H1 (cell line): ENCODE measurements at regions not wholly inside any gene's neighbourhood (a gene's known extent, or its start where the extent isn't known, plus 50 kb on each side); places are given as distances from the start of the nearest gene placed in this dataset.

Source experiments
- ASH2L ChIP-seq: fragments of 200-600, 300-600 bp; sonication (generic); IDR thresholded peaks from one replicate; pipeline ENCODE4 v1.7.1; 2017; ENCODE audit warnings: low read length
- HDAC2 ChIP-seq, 2 experiments: fragments of 300-600 bp in 1 of 2; sonication (generic) in 1 of 2; IDR thresholded peaks; 2 replicates each; pipeline ENCODE4 v1.6.1; 2011 to 2012; ENCODE audit warnings: low read depth in 2 of 2, low read length in 2 of 2, mild to moderate bottlenecking in 2 of 2, moderate library complexity in 2 of 2, borderline replicate concordance in 1 of 2, inconsistent platforms in 1 of 2
- RXRA ChIP-seq: IDR thresholded peaks from 2 replicates; pipeline ENCODE4 v1.6.1; 2011; ENCODE audit warnings: low read depth, mild to moderate bottlenecking, low read length, moderate library complexity; ENCODE audit not compliant: insufficient read depth
- TAF1 ChIP-seq: IDR thresholded peaks from 2 replicates; pipeline ENCODE4 v1.6.1; 2011; ENCODE audit warnings: mild to moderate bottlenecking, low read depth, low read length
- TF ChIP-seq, protein P1 (sequence below): fragments of 300-600 bp; sonication (generic); IDR thresholded peaks from 2 replicates; pipeline ENCODE4 v1.7.1; 2012; ENCODE audit warnings: low read length, moderate library complexity, mild to moderate bottlenecking, inconsistent platforms; ENCODE audit not compliant: insufficient replicate concordance
- TF ChIP-seq, protein P2 (sequence below): IDR thresholded peaks from 2 replicates; pipeline ENCODE4 v1.6.1; 2011; ENCODE audit warnings: low read length, improper control_type of control experiment
- TF ChIP-seq, protein P3 (sequence below): IDR thresholded peaks from 2 replicates; pipeline ENCODE4 v1.6.1; 2011; ENCODE audit warnings: low read depth, mild to moderate bottlenecking, low read length; ENCODE audit not compliant: insufficient read depth

GRCh38 chr11:110974731-110975130 lies 262.5 kb upstream of the ARHGAP20 start (continued):
- TF ChIP-seq, protein P1, sequence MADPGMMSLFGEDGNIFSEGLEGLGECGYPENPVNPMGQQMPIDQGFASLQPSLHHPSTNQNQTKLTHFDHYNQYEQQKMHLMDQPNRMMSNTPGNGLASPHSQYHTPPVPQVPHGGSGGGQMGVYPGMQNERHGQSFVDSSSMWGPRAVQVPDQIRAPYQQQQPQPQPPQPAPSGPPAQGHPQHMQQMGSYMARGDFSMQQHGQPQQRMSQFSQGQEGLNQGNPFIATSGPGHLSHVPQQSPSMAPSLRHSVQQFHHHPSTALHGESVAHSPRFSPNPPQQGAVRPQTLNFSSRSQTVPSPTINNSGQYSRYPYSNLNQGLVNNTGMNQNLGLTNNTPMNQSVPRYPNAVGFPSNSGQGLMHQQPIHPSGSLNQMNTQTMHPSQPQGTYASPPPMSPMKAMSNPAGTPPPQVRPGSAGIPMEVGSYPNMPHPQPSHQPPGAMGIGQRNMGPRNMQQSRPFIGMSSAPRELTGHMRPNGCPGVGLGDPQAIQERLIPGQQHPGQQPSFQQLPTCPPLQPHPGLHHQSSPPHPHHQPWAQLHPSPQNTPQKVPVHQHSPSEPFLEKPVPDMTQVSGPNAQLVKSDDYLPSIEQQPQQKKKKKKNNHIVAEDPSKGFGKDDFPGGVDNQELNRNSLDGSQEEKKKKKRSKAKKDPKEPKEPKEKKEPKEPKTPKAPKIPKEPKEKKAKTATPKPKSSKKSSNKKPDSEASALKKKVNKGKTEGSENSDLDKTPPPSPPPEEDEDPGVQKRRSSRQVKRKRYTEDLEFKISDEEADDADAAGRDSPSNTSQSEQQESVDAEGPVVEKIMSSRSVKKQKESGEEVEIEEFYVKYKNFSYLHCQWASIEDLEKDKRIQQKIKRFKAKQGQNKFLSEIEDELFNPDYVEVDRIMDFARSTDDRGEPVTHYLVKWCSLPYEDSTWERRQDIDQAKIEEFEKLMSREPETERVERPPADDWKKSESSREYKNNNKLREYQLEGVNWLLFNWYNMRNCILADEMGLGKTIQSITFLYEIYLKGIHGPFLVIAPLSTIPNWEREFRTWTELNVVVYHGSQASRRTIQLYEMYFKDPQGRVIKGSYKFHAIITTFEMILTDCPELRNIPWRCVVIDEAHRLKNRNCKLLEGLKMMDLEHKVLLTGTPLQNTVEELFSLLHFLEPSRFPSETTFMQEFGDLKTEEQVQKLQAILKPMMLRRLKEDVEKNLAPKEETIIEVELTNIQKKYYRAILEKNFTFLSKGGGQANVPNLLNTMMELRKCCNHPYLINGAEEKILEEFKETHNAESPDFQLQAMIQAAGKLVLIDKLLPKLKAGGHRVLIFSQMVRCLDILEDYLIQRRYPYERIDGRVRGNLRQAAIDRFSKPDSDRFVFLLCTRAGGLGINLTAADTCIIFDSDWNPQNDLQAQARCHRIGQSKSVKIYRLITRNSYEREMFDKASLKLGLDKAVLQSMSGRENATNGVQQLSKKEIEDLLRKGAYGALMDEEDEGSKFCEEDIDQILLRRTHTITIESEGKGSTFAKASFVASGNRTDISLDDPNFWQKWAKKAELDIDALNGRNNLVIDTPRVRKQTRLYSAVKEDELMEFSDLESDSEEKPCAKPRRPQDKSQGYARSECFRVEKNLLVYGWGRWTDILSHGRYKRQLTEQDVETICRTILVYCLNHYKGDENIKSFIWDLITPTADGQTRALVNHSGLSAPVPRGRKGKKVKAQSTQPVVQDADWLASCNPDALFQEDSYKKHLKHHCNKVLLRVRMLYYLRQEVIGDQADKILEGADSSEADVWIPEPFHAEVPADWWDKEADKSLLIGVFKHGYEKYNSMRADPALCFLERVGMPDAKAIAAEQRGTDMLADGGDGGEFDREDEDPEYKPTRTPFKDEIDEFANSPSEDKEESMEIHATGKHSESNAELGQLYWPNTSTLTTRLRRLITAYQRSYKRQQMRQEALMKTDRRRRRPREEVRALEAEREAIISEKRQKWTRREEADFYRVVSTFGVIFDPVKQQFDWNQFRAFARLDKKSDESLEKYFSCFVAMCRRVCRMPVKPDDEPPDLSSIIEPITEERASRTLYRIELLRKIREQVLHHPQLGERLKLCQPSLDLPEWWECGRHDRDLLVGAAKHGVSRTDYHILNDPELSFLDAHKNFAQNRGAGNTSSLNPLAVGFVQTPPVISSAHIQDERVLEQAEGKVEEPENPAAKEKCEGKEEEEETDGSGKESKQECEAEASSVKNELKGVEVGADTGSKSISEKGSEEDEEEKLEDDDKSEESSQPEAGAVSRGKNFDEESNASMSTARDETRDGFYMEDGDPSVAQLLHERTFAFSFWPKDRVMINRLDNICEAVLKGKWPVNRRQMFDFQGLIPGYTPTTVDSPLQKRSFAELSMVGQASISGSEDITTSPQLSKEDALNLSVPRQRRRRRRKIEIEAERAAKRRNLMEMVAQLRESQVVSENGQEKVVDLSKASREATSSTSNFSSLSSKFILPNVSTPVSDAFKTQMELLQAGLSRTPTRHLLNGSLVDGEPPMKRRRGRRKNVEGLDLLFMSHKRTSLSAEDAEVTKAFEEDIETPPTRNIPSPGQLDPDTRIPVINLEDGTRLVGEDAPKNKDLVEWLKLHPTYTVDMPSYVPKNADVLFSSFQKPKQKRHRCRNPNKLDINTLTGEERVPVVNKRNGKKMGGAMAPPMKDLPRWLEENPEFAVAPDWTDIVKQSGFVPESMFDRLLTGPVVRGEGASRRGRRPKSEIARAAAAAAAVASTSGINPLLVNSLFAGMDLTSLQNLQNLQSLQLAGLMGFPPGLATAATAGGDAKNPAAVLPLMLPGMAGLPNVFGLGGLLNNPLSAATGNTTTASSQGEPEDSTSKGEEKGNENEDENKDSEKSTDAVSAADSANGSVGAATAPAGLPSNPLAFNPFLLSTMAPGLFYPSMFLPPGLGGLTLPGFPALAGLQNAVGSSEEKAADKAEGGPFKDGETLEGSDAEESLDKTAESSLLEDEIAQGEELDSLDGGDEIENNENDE, result no peak
- TF ChIP-seq, protein P2, sequence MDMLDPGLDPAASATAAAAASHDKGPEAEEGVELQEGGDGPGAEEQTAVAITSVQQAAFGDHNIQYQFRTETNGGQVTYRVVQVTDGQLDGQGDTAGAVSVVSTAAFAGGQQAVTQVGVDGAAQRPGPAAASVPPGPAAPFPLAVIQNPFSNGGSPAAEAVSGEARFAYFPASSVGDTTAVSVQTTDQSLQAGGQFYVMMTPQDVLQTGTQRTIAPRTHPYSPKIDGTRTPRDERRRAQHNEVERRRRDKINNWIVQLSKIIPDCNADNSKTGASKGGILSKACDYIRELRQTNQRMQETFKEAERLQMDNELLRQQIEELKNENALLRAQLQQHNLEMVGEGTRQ, result no peak
- no peak for TF ChIP-seq RXRA
- no peak for TF ChIP-seq ASH2L
- no peak for TF ChIP-seq HDAC2 (IDR thresholded peaks at IDR 0.05; ENCODE audit: borderline replicate concordance in 1 of 2, low read depth in 2 of 2, low read length in 2 of 2)
- TF ChIP-seq, protein P3, sequence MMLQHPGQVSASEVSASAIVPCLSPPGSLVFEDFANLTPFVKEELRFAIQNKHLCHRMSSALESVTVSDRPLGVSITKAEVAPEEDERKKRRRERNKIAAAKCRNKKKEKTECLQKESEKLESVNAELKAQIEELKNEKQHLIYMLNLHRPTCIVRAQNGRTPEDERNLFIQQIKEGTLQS, result no peak
- no peak for TF ChIP-seq TAF1
